ENCODE measurements at regions not wholly inside any gene's neighbourhood (a gene's known extent, or its start where the extent isn't known, plus 50 kb on each side); places are given as distances from the start of the nearest gene placed in this dataset.

- POLR2A ChIA-PET (ENCODE audit: low non-redundant PET), result no interaction called here
- Histone ChIP-seq H3K4me3 (ENCODE audit: low read depth, low read length, poor library complexity, severe bottlenecking) (no peak overlapping the region), H3K27me3 (replicated peaks; ENCODE audit: insufficient read depth, low read depth, low read length, poor library complexity) (no peaks in the 10 kb centered on the region), H3K4me1 (ENCODE audit: insufficient read depth, low read length, poor library complexity, severe bottlenecking) (no peaks in the 10 kb centered on the region), H3K9me3 (ENCODE audit: low read depth, low read length, poor library complexity, severe bottlenecking) (peaks cover 9% of the 10 kb centered on the region), H3K36me3 (ENCODE audit: insufficient read depth, low read length, poor library complexity, severe bottlenecking) (no peaks in the 10 kb centered on the region), H3K27ac (ENCODE audit: low read depth, low read length, poor library complexity, severe bottlenecking) (no peak overlapping the region)
- intact Hi-C loops (cut with micrococcal nuclease; ENCODE audit: unreplicated experiment), result no loop called here
- BruUV-seq (replicated peaks), result no TSS peak
- no peak for DNase-seq (ENCODE audit: low spot score)
- no peak for TF ChIP-seq CTCF (conservative IDR thresholded peaks at IDR 0.05; ENCODE audit: low read depth, low read length)
- TF ChIP-seq EZH2 (IDR thresholded peaks at IDR 0.05; ENCODE audit: borderline replicate concordance, low read depth, low read length, poor library complexity, severe bottlenecking), result no peak
- CTCF ChIA-PET, result no interaction called here
Measured at GRCh38 chr11:62017878-62018655, 50.6 kb upstream of the FTH1 start.

Measured in A673 (cell line).